Left cardiac atrium (tissue), 4 donors: ENCODE measurements at regions not wholly inside any gene's neighbourhood (a gene's known extent, or its start where the extent isn't known, plus 50 kb on each side); places are given as distances from the start of the nearest gene placed in this dataset.
A peak's percentile ranks its signal among the peaks of the same experiment; 100 is the strongest.
"Not testable (repeated sequence)": the region's sequence is repeated elsewhere in the genome, so short reads cannot be mapped to it uniquely, and the experiment has no call there.

Experiments
- ATAC-seq, 2 donors: fragments of 200-7000 bp; cut with Tn5 transposase; one replicate each; pipeline ENCODE4 v1.9.1; 2020; ENCODE audit warnings: mild to moderate bottlenecking in 2 of 2, moderate library complexity in 2 of 2
- DNase-seq: peaks from one replicate; pipeline ENCODE4 v3.0.0-alpha.2; 2020
- intact Hi-C, 2 donors: fragments of 100-400 bp; cut with DNase I; formaldehyde crosslinking; loops; one replicate each; pipeline versions ENCODE4 v1.14.1 to v1.15.1; 2022 to 2023
- donor health status: DM: no; HTN: yes; CAD: no.
- donor health status: DM: no; HTN: yes; CAD: no; lungs with severe emphysema.
- donor health status: DM: yes; HTN: yes; CAD: no.
- donor health status: Dilated cardiomyopathy.

DNA sequence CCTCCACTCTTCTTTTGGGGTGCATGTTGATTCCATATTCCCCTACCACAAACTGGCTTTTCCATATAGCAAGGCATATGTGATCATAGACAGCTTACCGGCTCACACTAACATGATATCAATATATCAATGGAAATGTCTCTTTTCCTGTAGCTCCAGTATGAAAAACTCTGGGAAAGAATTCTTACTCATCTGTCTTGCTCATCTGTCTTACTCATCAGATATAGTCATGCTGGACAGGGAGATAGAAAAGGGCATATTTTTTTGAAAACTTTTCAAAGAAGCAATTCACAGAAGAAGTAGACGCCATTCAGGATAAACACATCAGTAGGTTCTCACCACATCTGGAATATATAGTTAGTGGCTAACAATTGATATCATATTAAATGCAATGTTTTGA, 794.7 kb downstream of the RAB28 start:
- intact Hi-C loops: no loop called here
- ATAC-seq: no peak

DNA sequence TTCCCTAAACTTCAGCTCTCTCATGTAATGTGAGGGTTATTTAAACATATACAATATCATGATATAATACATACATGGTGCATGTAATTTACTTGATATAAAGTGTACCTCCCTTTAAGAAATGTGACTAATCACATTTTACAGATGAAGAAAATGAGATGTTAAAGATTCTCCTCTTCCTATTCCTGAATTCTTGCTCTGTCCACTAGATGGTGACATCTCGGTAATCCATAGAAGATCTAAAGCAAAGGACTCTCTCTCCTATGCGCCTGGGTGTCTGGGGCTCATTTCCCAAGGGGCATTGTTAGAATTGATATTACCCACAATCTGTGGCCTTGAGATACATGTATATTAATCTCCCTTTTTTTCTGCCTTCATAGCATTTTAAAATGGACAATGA, 804.9 kb downstream of the RAB28 start:
- DNase-seq (no peak), ATAC-seq (no peak)
- intact Hi-C loops: no loop called here

More for the DNA sequence above, 794.7 kb downstream of the RAB28 start:
- no peak for DNase-seq

DNA sequence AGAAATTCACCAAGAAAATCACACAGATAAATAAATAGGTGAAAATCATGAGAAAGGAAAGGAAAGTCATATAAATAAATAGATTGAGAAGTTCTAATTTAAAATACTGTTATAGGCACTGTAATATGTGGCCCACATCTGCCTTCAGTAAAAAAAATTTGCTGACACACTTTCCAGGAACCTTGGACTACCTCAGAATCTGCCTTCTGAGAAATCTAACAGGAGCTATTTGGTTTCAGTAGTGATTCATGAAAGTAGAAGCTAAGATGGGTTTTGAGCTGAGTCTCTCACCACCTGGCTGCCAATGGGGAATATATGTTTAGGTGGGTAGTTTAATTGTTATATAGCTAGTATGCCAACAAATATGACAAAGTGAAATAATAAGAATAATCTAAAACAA, 810.0 kb downstream of the RAB28 start:
- DNase-seq (no peak), ATAC-seq (no peak)
- intact Hi-C loops: no loop called here

DNA sequence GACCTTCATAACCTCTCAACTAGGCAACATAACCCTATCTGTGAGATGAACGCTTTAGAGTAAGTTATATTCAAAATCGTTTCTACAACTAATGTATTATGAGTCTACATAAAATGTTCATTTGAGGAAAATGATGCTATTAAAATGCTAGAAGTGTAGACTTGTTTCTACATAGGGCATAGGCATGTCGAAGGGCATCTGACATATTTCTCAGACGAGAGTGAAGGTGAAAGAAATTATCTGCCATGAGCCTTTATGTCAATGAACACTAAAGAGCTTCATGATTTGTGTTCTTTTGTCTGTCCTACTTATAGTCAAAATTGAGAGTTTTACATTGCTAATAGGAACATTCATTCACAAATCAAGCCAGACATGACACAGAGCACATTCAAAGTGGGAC, 811.8 kb downstream of the RAB28 start:
- no peak for ATAC-seq
- no peak for DNase-seq
- intact Hi-C loops: no loop called here

DNA sequence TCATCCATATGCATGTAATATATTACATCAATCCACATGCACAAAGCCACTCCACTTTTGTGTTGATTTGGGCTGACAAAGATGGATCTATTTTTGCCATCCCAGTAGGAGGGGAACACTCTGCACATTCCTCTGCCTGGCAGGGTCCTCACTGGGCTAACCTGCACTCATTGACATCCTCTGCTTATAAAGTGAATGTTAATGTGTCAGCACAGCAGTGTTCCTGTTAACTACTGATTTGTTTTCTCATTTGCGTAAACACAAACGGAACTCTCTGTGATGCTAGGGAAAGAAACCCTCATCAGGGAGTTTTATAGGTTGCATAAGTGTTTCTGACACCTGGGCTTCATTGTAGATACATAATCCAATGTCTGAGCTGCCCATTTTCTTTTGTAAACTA, 826.0 kb downstream of the RAB28 start:
- no peak for ATAC-seq
- no peak for DNase-seq
- intact Hi-C loops: no loop called here

DNA sequence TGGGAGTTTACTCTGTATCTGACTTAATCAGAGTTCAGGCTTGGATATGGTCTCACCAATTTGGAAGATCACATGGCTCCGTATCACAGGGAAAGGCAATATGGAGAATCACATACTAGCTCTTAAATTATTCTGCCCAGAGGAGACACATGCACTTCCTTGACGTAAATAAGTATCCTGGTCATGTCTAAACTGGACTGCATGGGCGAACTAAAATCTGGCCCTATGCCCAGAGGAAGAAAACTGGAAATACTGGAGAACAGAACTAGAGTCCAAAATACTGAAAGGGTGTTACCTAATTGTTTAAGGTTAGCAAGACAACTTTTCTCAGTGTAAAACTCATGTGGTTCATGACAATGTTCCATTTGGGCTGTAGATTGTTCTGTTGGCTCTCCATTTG, 832.3 kb downstream of the RAB28 start:
- no peak for DNase-seq
- no peak for ATAC-seq
- intact Hi-C loops: no loop called here

DNA sequence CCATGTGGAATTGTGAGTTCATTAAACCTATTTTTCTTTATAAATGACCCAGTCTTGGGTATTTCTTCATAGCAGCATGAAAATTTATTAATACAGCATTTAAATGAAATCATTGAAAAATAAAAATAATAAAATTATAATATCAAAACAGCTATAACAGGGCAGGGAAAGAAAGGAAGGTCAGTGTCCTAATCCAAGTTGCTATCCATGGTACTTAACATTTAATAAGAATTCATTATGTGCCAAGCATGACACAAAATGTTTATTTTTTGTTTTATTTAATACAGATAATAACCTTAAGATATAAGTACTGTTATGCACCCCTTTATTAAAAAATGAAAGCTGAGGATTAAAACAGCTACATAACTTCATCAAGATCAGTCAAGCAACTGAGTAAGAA, 838.4 kb downstream of the RAB28 start:
- intact Hi-C loops: no loop called here
- ATAC-seq: no peak
- DNase-seq: no peak

DNA sequence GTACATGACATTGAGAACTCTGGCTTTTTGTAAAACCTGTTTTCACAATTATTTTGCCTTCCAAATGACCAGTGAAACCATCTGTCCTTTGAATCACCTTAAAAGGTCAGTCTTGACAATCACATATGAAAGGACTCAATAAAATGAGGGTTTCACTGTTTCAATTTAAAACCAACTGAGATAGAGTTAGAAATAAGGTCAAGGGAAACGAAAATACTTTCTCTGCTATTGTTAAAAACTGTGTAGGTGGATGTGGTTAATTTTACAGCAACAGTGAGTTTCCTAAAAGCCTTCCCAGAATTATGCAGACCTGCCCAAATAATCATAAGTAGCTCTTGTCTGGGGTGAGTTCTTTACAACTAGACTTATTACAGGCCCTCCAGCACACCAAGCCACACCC, 839.9 kb downstream of the RAB28 start:
- no peak for ATAC-seq
- intact Hi-C loops: no loop called here
- DNase-seq: no peak

DNA sequence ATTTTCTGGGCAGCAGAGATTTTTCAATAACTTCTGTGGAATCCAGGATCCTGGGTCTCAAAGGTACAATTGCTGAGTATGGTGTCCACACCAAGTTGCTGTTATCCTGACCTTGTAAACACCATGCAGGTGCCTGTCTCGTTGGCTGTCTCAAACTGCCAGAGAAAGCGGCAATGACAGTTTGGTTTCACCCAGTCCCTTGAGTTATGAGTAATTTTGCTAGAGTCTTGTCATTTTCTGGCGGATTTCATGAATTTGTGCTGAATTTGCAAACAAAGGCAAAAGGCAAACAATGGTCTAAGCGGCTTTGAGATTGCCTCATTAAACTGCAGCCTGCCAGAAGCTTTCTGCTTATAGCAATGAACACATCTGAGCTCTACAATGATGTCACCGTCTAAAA, 847.9 kb downstream of the RAB28 start:
- no peak for ATAC-seq
- intact Hi-C loops: loop anchor here (10.0 kb wide), 2 partner anchors 461 to 591 kb away; no protein-coding TSS in a partner anchor
- no peak for DNase-seq

DNA sequence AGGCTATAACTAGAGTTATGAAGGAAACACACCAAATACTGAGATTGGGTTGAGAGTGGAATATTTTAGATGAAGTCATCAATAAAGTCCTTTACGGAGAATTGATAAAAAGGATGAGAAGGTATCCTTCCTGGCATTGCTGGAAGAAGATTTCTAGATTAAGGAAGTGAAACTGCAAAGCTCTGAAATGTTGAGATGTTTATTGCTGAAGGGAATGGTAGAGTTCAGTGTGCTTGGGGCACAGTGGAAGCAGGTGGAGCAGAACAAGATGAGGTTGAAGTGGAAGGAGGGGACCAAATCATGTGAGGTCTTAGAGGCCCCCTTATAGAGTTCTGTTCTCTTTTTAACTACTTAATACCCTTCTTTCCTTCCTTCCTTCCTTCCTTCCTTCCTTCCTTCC, 848.5 kb downstream of the RAB28 start:
- DNase-seq: no peak
- ATAC-seq: no peak
- intact Hi-C loops: loop anchor here (10.0 kb wide), 2 partner anchors 461 to 591 kb away; no protein-coding TSS in a partner anchor

DNA sequence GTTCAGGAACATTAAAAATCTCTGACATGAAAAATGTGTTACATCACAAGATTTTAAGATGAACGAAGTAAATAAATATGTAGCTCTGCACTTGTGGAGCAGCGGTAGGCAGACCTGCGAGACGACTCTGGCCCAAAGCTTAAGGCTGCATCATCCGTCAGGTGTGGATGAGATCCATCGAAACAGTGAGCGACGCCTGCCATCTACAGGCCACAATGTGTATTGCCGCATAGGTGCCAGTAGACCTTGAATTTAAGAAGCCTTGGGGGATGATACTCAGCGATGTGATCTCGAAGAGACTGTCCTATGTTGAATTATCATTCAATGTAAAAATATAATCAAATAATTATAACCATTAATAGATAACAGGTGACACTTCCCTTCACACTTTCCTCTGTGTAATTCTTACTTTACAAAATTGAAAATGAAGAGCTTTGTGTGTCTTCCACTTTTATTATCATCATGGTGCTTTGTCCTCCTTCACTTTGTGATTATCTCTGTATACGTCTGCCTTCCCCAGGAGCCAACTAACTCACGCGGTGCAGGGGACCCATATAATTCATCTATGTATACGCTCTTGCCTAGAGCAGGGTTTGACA, 851.0 kb downstream of the RAB28 start:
- intact Hi-C loops: loop anchor here (5.0 to 10.0 kb wide), 3 partner anchors 458 to 866 kb away; no protein-coding TSS in a partner anchor
- DNase-seq (peak; percentile 73), ATAC-seq (peak; percentile 86 to 88)

DNA sequence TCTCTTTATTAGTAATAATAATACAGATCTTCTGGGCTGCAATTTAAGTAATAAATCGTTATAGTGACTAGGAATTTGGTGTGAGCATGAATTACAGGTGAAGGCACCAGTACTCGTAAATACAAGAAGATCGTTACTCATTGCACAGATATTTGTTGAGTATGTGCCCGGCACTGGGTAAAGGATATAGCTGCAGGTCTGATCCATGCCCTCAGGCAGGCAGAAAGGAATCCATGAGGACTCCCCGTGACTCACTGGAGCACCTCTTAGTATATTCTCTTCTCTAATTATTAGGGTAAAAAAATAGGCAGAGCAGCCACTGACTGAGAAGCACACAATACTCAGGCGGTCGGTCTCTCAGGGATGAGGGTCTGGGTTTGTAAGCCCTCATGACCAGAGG, 868.3 kb downstream of the RAB28 start:
- ATAC-seq: no peak
- intact Hi-C loops: no loop called here
- no peak for DNase-seq

DNA sequence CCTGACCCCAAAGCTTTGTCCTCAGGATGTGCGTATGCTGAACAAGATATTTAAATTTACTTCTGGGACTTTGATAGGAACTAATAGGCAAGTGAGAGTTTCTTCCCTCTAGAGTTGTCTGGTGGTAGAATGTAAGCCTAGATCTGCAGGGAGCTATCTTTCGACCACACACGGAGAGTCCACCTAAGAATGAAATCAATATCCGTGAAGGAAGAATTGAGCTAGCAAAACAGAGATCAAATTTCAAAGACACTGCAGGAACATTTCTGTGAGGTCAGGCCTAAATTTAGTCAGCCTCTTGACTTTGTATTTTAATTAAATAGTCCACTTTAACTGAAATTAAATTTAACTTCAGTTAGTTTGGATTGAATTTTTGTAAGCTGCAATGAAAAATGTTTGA, 871.3 kb downstream of the RAB28 start:
- no peak for DNase-seq
- no peak for ATAC-seq
- intact Hi-C loops: no loop called here

DNA sequence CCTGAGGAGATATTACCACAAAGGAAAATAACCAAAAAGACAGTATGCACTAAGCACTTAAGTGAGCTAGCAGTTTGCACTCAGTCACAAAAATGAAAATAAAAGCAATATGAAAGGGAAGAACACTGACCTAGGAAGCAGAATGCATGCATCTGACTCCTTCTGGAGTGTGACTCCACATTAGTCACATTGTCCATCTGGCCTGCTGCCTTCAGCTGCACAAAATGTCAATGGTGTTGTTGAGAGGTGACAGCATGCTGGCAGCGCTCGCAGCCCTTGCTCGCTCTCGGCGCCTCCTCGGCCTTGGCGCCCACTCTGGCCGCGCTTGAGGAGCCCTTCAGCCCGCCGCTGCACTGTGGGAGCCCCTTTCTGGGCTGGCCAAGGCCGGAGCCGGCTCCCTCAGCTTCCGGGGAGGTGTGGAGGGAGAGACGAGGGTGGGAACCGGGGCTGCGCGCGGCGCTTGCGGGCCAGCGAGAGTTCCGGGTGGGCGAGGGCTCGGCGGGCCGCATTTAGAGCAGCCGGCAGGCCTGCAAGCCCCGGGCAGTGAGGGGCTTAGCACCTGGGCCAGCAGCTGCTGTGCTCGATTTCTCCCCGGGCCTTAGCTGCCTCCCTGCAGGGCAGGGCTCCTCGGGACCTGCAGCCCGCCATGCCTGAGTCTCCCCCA, 874.8 kb downstream of the RAB28 start:
- peak; percentile 60 to 71 for ATAC-seq
- intact Hi-C loops, DNase-seq: not testable (repeated sequence)

DNA sequence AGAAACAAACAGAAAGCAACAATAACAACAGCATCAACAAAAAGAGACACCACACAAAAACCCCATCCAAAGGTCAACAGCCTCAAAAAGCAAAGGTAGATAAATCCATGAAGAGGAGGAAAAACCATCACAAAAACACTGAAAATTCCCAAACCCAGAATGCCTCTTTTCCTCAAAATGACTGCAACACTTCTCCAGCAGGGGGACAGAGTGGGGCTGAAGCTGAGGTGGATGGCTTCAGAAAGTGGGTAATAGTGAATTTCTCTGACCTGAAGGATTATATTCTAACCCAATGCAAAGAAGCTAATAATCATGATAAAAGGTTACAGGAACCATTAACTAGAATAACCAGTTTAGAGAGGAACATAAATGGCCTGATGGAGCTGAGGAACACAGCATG, 888.2 kb downstream of the RAB28 start:
- ATAC-seq (no peak), DNase-seq (no peak)
- intact Hi-C loops: no loop called here

DNA sequence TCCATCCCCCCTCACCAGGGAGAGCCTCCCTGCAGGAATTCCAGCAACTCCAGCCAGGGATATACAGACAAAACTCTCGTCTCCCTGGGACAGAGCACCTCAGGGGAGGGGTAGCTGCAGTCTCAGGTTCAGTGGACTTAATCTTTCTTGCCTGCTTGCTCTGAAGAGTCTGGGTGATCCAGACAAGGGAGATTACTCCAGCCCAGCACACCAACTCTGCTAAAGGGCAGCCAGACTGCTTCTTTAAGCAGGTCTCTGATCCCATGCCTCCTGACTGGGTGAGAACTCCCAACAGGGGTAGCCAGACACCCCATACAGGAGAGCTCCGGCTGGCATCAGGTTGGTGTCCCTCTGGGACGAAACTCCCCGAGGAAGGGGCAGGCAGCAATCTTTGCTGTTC, 888.7 kb downstream of the RAB28 start:
- ATAC-seq (no peak), DNase-seq (no peak)
- intact Hi-C loops: no loop called here

DNA sequence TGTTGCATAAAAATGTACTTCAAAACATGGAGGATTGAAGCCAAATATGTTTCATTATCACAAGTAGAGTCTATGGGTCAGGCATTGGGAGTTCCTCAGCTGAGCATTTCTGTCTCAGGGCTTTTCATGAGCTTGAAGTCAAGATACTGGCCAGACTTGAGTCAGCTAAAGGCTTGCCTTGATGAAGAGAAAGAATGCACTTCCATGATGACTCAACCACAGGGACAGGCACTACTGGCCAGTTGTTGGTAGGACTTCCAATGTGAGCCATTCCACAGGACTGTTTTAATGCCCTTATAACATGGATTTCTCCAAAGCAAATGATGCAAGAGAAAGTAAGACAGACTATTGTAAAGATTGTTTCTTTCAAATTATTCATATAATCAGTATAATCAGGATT, 895.6 kb downstream of the RAB28 start:
- intact Hi-C loops: no loop called here
- no peak for ATAC-seq

DNA sequence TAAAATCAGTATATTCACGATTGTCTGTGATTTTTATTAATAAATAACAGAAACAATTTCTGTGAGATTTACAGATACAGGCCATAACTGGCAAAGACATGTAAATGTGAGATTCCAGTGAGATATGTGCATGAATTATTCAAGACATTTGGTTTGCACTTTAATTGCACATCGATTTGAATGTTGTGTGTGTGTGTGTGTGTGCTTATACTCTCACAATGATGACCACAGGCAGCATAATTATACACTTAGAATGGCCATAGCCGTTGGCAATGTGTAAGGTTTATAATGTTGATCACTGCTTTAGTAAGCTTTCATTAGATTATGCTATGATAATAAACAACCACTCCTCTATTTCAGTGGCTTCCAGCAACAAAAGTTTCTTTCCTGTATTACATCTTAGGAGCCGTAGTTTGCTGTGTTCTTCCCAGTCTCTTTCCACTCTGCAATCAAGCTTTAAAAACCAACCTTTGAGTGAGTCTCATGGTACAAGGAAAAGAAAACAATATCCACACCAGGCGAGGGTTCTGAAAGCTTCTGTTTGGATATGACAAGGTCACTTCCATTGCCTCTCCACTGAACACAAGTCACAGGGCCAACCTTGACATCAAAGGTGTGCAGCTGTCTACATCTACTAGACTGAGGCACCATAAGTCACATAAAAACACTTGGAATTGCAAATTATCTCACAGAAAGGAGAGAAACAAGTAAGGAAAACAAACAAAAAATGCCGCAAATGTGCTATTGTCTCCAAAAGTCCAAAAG, 897.7 kb downstream of the RAB28 start:
- intact Hi-C loops: no loop called here

More for the DNA sequence above, 895.6 kb downstream of the RAB28 start:
- DNase-seq: no peak

DNA sequence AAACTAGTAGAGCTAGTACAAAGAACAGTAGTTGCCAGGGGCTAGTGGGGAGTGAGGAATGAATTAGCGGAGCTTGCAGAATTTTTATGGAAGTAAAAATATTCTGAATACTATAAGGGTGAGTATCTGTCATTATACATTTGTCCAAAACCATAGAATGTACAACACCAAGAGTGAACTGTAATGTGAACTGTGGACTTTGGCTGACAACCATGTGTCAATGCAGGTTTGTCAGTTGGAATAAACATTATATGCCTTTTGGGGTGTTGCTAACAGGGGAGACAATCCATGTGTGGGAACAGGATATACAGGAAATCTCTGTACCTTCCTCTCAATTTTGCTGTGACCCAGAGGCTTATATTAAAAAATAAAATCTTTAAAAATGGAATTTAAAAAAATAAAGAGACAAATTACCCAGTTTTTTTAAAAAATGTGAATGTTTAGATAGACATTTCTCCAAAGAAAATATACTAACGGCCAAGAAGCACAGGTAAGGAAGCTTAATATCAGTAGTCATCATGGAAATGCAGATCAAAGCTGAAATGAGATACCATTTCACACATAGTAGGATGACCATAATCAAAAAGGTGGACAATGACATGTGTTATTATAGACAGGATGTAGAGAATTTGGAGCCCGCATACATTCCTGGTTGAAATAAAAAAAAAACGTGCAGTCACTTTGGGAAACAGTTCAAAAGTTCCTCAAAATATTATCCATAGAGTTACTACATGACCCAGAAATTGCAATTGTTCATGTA, 899.8 kb downstream of the RAB28 start:
- ATAC-seq (no peak), DNase-seq (no peak)
- intact Hi-C loops: no loop called here

More for the DNA sequence above, 897.7 kb downstream of the RAB28 start:
- ATAC-seq (no peak), DNase-seq (no peak)

DNA sequence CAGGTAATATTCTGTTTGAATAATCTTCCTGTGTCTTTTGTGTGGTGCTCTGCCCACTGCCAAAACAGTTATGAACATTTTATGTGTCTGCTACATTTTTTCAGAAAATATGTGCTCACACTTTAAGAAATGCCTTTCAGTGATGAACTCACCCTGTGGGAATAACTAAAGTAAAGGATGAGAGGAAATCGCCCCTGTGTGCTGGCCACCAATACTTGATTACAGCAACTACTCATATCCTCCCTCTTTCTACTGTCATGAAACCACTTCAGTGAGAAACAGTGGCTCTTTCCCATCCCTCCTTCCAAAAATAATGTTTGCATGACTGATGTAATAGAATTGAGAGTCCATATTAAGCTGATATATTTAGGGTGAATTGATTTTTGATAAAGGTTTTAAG, 900.9 kb downstream of the RAB28 start:
- DNase-seq (no peak), ATAC-seq (no peak)
- intact Hi-C loops: no loop called here
